OCI-LY7 (cell line): ENCODE measurements at regions not wholly inside any gene's neighbourhood (a gene's known extent, or its start where the extent isn't known, plus 50 kb on each side); places are given as distances from the start of the nearest gene placed in this dataset.

Source experiments
- BruUV-seq: library from RNA; stranded (reverse); fragments of 400-500 nt; replicated peaks from 2 replicates; lab custom pipeline; 2021; lab: Mats Ljungman, UMichigan
- CTCF ChIA-PET: fragments of 300-600 bp; sonication (Branson Sonifier 250); formaldehyde crosslinking; loops from one replicate; lab custom pipeline; 2022; ENCODE audit warnings: antibody characterized with exemption; ENCODE audit not compliant: unreplicated experiment; lab: Charles Lee
- POLR2A ChIA-PET: fragments of 300-600 bp; sonication (Branson Sonifier 250); formaldehyde crosslinking; loops from one replicate; lab custom pipeline; 2022; ENCODE audit warnings: antibody characterized with exemption; lab: Charles Lee
- DNase-seq: peaks from one replicate; pipeline ENCODE4 v3.0.0-alpha.2; 2015; ENCODE audit warnings: low spot score
- H2AFZ ChIP-seq: fragments of 200-600 bp; sonication (generic), shearing (Covaris generic); 2 replicates; pipeline ENCODE4 v1.6.1; 2014; ENCODE audit warnings: mild to moderate bottlenecking, antibody characterized with exemption, low read length, moderate library complexity
- H3K27ac ChIP-seq: fragments of 200-600 bp; sonication (generic); 2 replicates; pipeline ENCODE4 v1.5.1; 2014; ENCODE audit warnings: mixed run types, low read depth, mild to moderate bottlenecking, moderate library complexity, low read length, inconsistent platforms; ENCODE audit not compliant: poor library complexity, severe bottlenecking
- H3K36me3 ChIP-seq: fragments of 200-600 bp; sonication (generic); 2 replicates; pipeline ENCODE4 v1.6.1; 2014; ENCODE audit warnings: mild to moderate bottlenecking, antibody characterized with exemption, low read length, moderate library complexity, mixed read lengths; ENCODE audit not compliant: insufficient read depth
- H3K4me1 ChIP-seq: fragments of 200-600 bp; sonication (generic); 2 replicates; pipeline ENCODE4 v1.5.1; 2014; ENCODE audit warnings: mild to moderate bottlenecking, low read length; ENCODE audit not compliant: insufficient read depth, poor library complexity, severe bottlenecking
- H3K4me2 ChIP-seq: fragments of 200-600 bp; sonication (generic); 2 replicates; pipeline ENCODE4 v1.6.1; 2014; ENCODE audit warnings: mild to moderate bottlenecking, low read length
- H3K4me3 ChIP-seq: fragments of 200-600 bp; sonication (generic); 2 replicates; pipeline ENCODE4 v1.5.1; 2014; ENCODE audit warnings: mild to moderate bottlenecking, low read depth, low read length; ENCODE audit not compliant: poor library complexity, severe bottlenecking
- H3K79me2 ChIP-seq: fragments of 200-600 bp; sonication (generic); 2 replicates; pipeline ENCODE4 v1.6.1; 2016; ENCODE audit warnings: low read depth, mild to moderate bottlenecking, low read length, moderate library complexity, mixed read lengths; ENCODE audit not compliant: insufficient read depth
- H3K9me2 ChIP-seq: fragments of 200-600 bp; sonication (generic); 2 replicates; pipeline ENCODE4 v1.6.1; 2016; ENCODE audit warnings: mild to moderate bottlenecking, low read length, mixed read lengths; ENCODE audit not compliant: insufficient read depth
- H3K9me3 ChIP-seq: fragments of 200-600 bp; sonication (generic); 2 replicates; pipeline ENCODE4 v1.6.1; 2014; ENCODE audit warnings: mild to moderate bottlenecking, mixed run types, low read length, mixed read lengths
- H4K20me1 ChIP-seq: fragments of 200-600 bp; sonication (generic); 2 replicates; pipeline ENCODE4 v1.6.1; 2014; ENCODE audit warnings: mild to moderate bottlenecking, antibody characterized with exemption, low read length, moderate library complexity, mixed read lengths; ENCODE audit not compliant: insufficient read depth
- CTCF ChIP-seq: fragments of 200-600 bp; sonication (generic); conservative IDR thresholded peaks from 2 replicates; pipeline ENCODE4 v1.5.1; 2014; ENCODE audit warnings: mild to moderate bottlenecking, antibody characterized with exemption, low read length, moderate library complexity, mixed read lengths
- EZH2phosphoT487 ChIP-seq: fragments of 200-600 bp; sonication (generic); IDR thresholded peaks from 2 replicates; pipeline ENCODE4 v1.6.1; 2018; ENCODE audit warnings: low read depth, borderline replicate concordance, mild to moderate bottlenecking, mixed run types, antibody characterized with exemption, low read length, moderate library complexity, mixed read lengths
- intact Hi-C: fragments of 100-400 bp; cut with micrococcal nuclease; formaldehyde crosslinking; loops from one replicate; pipeline ENCODE4 v1.10.0; 2022; ENCODE audit not compliant: unreplicated experiment

DNA sequence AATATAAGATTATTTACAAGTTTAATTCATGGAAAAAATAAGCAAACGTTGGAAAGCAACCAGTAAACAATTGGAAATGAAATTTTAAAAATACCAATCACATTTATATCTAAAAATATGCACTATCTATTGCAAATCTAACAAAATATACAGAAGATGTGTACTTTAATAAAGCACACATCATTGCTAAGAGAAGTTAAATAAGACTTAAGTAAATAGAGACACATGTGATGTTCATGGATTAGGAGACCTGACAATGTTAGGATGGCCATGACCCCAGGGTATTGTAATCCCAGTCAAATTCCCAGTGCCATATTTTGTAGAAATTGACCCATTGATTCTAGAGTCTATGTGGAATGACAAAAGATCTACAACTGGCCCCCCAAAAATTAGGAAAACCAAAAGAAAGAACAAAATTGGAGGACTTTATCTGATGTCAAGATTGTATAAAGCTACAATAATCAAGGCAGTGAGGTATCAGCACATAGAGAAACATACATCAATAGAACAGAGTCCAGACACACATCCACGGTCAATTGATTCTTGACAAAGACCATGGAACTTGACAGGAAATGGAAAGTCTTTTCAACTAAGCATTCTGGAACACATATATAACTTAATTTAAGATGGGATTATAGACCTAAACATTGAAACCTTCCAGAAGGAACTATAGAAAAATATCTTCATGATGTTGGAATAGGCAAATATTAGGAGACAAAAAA is 90.8 kb upstream of the USP29 start:
- no peak overlapping the region for H3K27ac ChIP-seq
- ChIA-PET POLR2A (no interaction called here), CTCF (no interaction called here)
- intact Hi-C loops = no loop called here
- no peak overlapping the region for H3K4me3 ChIP-seq
- DNase-seq = no peak
- H3K79me2 ChIP-seq = no peaks in the 10 kb centered on the region
- TF ChIP-seq CTCF (no peak), EZH2phosphoT487 (no peak)
- H3K36me3 ChIP-seq = no peaks in the 10 kb centered on the region
- no TSS peak for BruUV-seq
- no peaks in the 10 kb centered on the region for H3K9me3 ChIP-seq
- H3K4me1 ChIP-seq = no peaks in the 10 kb centered on the region
- no peaks in the 10 kb centered on the region for H4K20me1 ChIP-seq
- H2AFZ ChIP-seq = no peak overlapping the region
- H3K4me2 ChIP-seq = no peak overlapping the region
- no peaks in the 10 kb centered on the region for H3K9me2 ChIP-seq

GRCh38 chr19:57031106-57031505 is 88.7 kb upstream of the USP29 start:
- POLR2A ChIA-PET = no interaction called here
- DNase-seq = no peak
- Histone ChIP-seq H3K27ac (no peak overlapping the region), H3K4me3 (no peak overlapping the region), H3K9me2 (no peaks in the 10 kb centered on the region), H3K4me2 (no peak overlapping the region), H3K4me1 (no peaks in the 10 kb centered on the region), H4K20me1 (no peaks in the 10 kb centered on the region), H2AFZ (no peak overlapping the region), H3K9me3 (no peaks in the 10 kb centered on the region), H3K79me2 (no peaks in the 10 kb centered on the region), H3K36me3 (no peaks in the 10 kb centered on the region)
- intact Hi-C loops = no loop called here
- CTCF ChIA-PET = no interaction called here
- no TSS peak for BruUV-seq
- TF ChIP-seq EZH2phosphoT487 (no peak), CTCF (no peak)

DNA sequence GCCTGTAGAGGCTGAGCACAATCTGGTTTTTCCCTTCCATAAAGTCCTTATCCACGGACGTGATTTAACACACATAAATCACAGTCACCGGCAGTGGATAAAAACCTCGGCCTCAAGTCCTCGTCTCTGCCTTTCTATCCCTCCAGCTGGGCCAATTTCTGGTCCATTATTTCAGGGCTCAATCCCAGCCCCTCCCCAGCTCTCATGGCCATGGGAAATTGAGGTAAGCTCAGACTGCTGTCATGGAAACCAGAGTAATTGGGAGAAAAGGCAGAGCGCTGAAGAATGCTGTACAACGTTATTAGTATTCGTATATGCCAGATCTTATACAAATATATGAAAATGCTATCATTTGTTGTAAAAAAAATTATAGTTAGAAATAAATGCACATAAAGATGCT is 86.2 kb upstream of the USP29 start:
- H4K20me1 ChIP-seq = no peaks in the 10 kb centered on the region
- no peaks in the 10 kb centered on the region for H3K4me1 ChIP-seq
- H3K79me2 ChIP-seq = no peaks in the 10 kb centered on the region
- H3K9me3 ChIP-seq = no peaks in the 10 kb centered on the region
- H2AFZ ChIP-seq = no peak overlapping the region
- no peak for DNase-seq
- H3K36me3 ChIP-seq = no peaks in the 10 kb centered on the region
- POLR2A ChIA-PET = no interaction called here
- no peaks in the 10 kb centered on the region for H3K9me2 ChIP-seq
- TF ChIP-seq CTCF = no peak
- H3K4me2 ChIP-seq = no peak overlapping the region
- CTCF ChIA-PET = no interaction called here
- BruUV-seq = no TSS peak
- no peak overlapping the region for H3K4me3 ChIP-seq
- H3K27ac ChIP-seq = no peak overlapping the region
- intact Hi-C loops = no loop called here
